WTC11 (cell line): ENCODE measurements at regions not wholly inside any gene's neighbourhood (a gene's known extent, or its start where the extent isn't known, plus 50 kb on each side); places are given as distances from the start of the nearest gene placed in this dataset.

ENCODE experiments used
- ATAC-seq: fragments of 200-7000 bp; cut with Tn5 transposase; 2 replicates; pipeline ENCODE4 v1.10.0; 2021; ENCODE audit warnings: mild to moderate bottlenecking, moderate library complexity
- CTCF ChIA-PET: fragments of 300-600 bp; sonication (Branson Sonifier 250); formaldehyde crosslinking; loops from one replicate; lab custom pipeline; 2021; ENCODE audit warnings: antibody characterized with exemption; lab: Charles Lee
- POLR2A ChIA-PET: fragments of 350-600 bp; sonication (Branson Sonifier 250); formaldehyde crosslinking; loops from one replicate; lab custom pipeline; 2021; ENCODE audit warnings: antibody characterized with exemption; lab: Charles Lee
- DNase-seq: peaks from one replicate; pipeline ENCODE4 v3.0.0; 2021; ENCODE audit warnings: low spot score
- H3K27ac Mint-ChIP-seq: 2 replicates; pipeline ENCODE4 v1.8.0; 2021; ENCODE audit warnings: mixed read lengths
- H3K27me3 Mint-ChIP-seq: 2 replicates; pipeline ENCODE4 v1.8.0; 2021; ENCODE audit warnings: low read depth, mild to moderate bottlenecking, moderate library complexity, mixed read lengths
- H3K36me3 Mint-ChIP-seq: 2 replicates; pipeline ENCODE4 v1.8.0; 2021; ENCODE audit warnings: mixed read lengths
- H3K4me1 Mint-ChIP-seq: 2 replicates; pipeline ENCODE4 v1.8.0; 2022; ENCODE audit warnings: mixed read lengths
- H3K4me3 Mint-ChIP-seq: 2 replicates; pipeline ENCODE4 v1.8.0; 2021; ENCODE audit warnings: mild to moderate bottlenecking, moderate library complexity, mixed read lengths
- H3K9me3 Mint-ChIP-seq: 2 replicates; pipeline ENCODE4 v1.8.0; 2021; ENCODE audit warnings: mixed read lengths
- ATF1 ChIP-seq: sonication (generic); formaldehyde crosslinking; IDR thresholded peaks from 2 replicates; pipeline ENCODE4 v1.8.1; 2023; ENCODE audit warnings: mild to moderate bottlenecking, moderate library complexity, missing genetic modification reagents
- FOXK1 ChIP-seq: sonication (generic); formaldehyde crosslinking; IDR thresholded peaks from 2 replicates; pipeline ENCODE4 v1.8.0; 2022; ENCODE audit warnings: mild to moderate bottlenecking, moderate library complexity, missing genetic modification reagents
- GTF2I ChIP-seq: fragments of 250-450 bp; sonication (Bioruptor Pico); conservative IDR thresholded peaks from 2 replicates; pipeline ENCODE4 v1.4.0; 2021; ENCODE audit warnings: mild to moderate bottlenecking
- IRF2 ChIP-seq: sonication (generic); formaldehyde crosslinking; IDR thresholded peaks from 2 replicates; pipeline ENCODE4 v1.8.0; 2022; ENCODE audit warnings: low read depth, missing genetic modification reagents, borderline replicate concordance
- JAZF1 ChIP-seq: fragments of 250-450 bp; sonication (Bioruptor Pico); IDR thresholded peaks from 2 replicates; pipeline ENCODE4 v1.9.0; 2021; ENCODE audit warnings: moderate library complexity, mild to moderate bottlenecking, inconsistent platforms
- KAT7 ChIP-seq: sonication (generic); formaldehyde crosslinking; IDR thresholded peaks from 2 replicates; pipeline ENCODE4 v1.8.1; 2023; ENCODE audit warnings: missing genetic modification reagents, mild to moderate bottlenecking, borderline replicate concordance
- NR2C2 ChIP-seq: sonication (generic); formaldehyde crosslinking; IDR thresholded peaks from 2 replicates; pipeline ENCODE4 v1.8.0; 2022; ENCODE audit warnings: mild to moderate bottlenecking, missing genetic modification reagents
- NR3C1 ChIP-seq: sonication (generic); formaldehyde crosslinking; conservative IDR thresholded peaks from 2 replicates; pipeline ENCODE4 v1.8.1; 2023; ENCODE audit warnings: low read depth, mild to moderate bottlenecking, missing genetic modification reagents
- SOX15 ChIP-seq: fragments of 250-450 bp; sonication (Bioruptor Pico); IDR thresholded peaks from 2 replicates; pipeline ENCODE4 v1.9.0; 2021; ENCODE audit warnings: mild to moderate bottlenecking
- TEAD4 ChIP-seq: sonication (generic); formaldehyde crosslinking; IDR thresholded peaks from 2 replicates; pipeline ENCODE4 v1.8.0; 2022; ENCODE audit warnings: mild to moderate bottlenecking, missing genetic modification reagents
- TP53 ChIP-seq: sonication (generic); formaldehyde crosslinking; IDR thresholded peaks from 2 replicates; pipeline ENCODE4 v1.8.1; 2023; ENCODE audit warnings: mild to moderate bottlenecking, missing genetic modification reagents
- ZNF396 ChIP-seq: fragments of 250-450 bp; sonication (Bioruptor Pico); IDR thresholded peaks from 2 replicates; pipeline ENCODE4 v1.8.0; 2021; ENCODE audit warnings: mild to moderate bottlenecking, moderate library complexity, borderline replicate concordance
- ZNF423 ChIP-seq: fragments of 250-450 bp; sonication (Bioruptor Pico); IDR thresholded peaks from 2 replicates; pipeline ENCODE4 v2.1.2; 2022; ENCODE audit warnings: mild to moderate bottlenecking, moderate library complexity
- TF ChIP-seq, protein P1 (sequence below): sonication (generic); formaldehyde crosslinking; IDR thresholded peaks from 2 replicates; pipeline ENCODE4 v1.8.0; 2022; ENCODE audit warnings: mild to moderate bottlenecking, missing genetic modification reagents
- TF ChIP-seq, protein P2 (sequence below): fragments of 250-450 bp; sonication (Bioruptor Pico); IDR thresholded peaks from 2 replicates; pipeline ENCODE4 v2.1.2; 2022; ENCODE audit warnings: mild to moderate bottlenecking, moderate library complexity
- TF ChIP-seq, protein P3 (sequence below): fragments of 250-450 bp; sonication (Bioruptor Pico); IDR thresholded peaks from 2 replicates; pipeline ENCODE4 v1.9.0; 2021; ENCODE audit warnings: moderate library complexity, mild to moderate bottlenecking, inconsistent platforms, borderline replicate concordance
- TF ChIP-seq, protein P4 (sequence below): sonication (generic); formaldehyde crosslinking; IDR thresholded peaks from 2 replicates; pipeline ENCODE4 v1.8.0; 2022; ENCODE audit warnings: mild to moderate bottlenecking, missing genetic modification reagents
- TF ChIP-seq, protein P5 (sequence below): sonication (generic); formaldehyde crosslinking; IDR thresholded peaks from 2 replicates; pipeline ENCODE4 v1.8.0; 2022; ENCODE audit warnings: mild to moderate bottlenecking, missing genetic modification reagents
- TF ChIP-seq, protein P6 (sequence below): sonication (generic); formaldehyde crosslinking; IDR thresholded peaks from 2 replicates; pipeline ENCODE4 v1.8.0; 2023; ENCODE audit warnings: missing genetic modification reagents, mild to moderate bottlenecking, borderline replicate concordance
- TF ChIP-seq, protein P7 (sequence below): sonication (generic); formaldehyde crosslinking; conservative IDR thresholded peaks from 2 replicates; pipeline ENCODE4 v1.8.1; 2022; ENCODE audit warnings: mild to moderate bottlenecking, missing genetic modification reagents
- TF ChIP-seq, protein P8 (sequence below): fragments of 250-450 bp; sonication (Bioruptor Pico); IDR thresholded peaks from 2 replicates; pipeline ENCODE4 v1.9.0; 2021; ENCODE audit warnings: mild to moderate bottlenecking

DNA sequence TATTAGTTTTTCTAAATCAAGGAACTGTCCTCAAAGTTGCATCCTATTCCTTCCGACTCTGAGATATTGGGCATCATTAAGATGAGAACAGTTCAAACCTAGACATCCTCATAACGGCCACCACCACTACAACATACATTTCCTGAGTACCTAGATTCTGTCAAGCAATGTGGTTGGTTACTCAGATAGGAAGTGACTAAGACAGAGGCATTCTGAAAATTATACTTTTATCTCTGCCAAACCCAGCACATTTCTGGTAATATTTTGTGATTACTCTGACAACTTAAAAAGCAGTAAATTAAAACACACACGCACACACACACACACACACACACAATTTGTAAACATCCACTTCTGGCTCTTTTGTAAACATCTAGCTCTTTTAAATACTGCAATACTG, 291.2 kb upstream of the MEOX2 start:
- Mint-ChIP-seq H3K4me3 (no peak overlapping the region), H3K36me3 (no peaks in the 10 kb centered on the region), H3K27me3 (peaks cover 5% of the 10 kb centered on the region; the same call in 1 of the 2 replicates), H3K4me1 (no peaks in the 10 kb centered on the region), H3K27ac (no peak overlapping the region), H3K9me3 (no peaks in the 10 kb centered on the region; the same call in 1 of the 2 replicates)
- POLR2A ChIA-PET = no interaction called here
- no peak for ATAC-seq
- TF ChIP-seq GTF2I (CRISPR knock-in tag) = no peak
- TF ChIP-seq ATF1 (CRISPR knock-in tag) = no peak
- TF ChIP-seq NR2C2 (CRISPR knock-in tag) = no peak
- no peak for TF ChIP-seq JAZF1
- TF ChIP-seq, protein P1, sequence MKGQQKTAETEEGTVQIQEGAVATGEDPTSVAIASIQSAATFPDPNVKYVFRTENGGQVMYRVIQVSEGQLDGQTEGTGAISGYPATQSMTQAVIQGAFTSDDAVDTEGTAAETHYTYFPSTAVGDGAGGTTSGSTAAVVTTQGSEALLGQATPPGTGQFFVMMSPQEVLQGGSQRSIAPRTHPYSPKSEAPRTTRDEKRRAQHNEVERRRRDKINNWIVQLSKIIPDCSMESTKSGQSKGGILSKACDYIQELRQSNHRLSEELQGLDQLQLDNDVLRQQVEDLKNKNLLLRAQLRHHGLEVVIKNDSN = no peak
- TF ChIP-seq ZNF396 (CRISPR knock-in tag) = no peak
- TF ChIP-seq, protein P2, sequence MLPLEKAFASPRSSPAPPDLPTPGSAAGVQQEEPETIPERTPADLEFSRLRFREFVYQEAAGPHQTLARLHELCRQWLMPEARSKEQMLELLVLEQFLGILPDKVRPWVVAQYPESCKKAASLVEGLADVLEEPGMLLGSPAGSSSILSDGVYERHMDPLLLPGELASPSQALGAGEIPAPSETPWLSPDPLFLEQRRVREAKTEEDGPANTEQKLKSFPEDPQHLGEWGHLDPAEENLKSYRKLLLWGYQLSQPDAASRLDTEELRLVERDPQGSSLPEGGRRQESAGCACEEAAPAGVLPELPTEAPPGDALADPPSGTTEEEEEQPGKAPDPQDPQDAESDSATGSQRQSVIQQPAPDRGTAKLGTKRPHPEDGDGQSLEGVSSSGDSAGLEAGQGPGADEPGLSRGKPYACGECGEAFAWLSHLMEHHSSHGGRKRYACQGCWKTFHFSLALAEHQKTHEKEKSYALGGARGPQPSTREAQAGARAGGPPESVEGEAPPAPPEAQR (CRISPR knock-in tag) = no peak
- TF ChIP-seq KAT7 = no peak
- CTCF ChIA-PET = no interaction called here
- DNase-seq = no peak

DNA sequence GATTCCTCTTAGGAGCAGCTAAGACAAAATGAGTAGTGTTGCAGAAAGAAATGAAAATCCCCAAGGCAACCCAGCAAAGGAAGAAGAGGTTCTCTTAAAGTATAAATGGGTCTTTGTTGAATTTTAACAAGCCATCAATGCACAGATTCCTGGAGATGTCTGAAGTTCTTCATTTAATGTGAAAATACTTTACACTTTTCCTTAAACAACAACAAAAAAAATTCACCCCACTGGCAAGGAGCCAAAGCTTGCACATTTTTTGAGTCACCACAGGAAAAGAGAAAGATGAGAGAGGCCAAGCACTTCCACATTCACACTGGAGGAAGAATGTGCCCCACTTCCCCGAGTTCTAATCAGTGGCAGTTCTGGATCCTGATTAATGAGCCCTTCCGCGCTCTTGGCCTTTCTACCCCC, 286.4 kb upstream of the MEOX2 start:
- TF ChIP-seq, protein P3, sequence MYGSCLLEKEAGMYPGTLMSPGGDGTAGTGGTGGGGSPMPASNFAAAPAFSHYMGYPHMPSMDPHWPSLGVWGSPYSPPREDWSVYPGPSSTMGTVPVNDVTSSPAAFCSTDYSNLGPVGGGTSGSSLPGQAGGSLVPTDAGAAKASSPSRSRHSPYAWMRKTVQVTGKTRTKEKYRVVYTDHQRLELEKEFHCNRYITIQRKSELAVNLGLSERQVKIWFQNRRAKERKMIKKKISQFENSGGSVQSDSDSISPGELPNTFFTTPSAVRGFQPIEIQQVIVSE (CRISPR knock-in tag) = no peak
- Mint-ChIP-seq H3K27ac (no peak overlapping the region), H3K4me3 (no peak overlapping the region), H3K9me3 (no peaks in the 10 kb centered on the region; the same call in 1 of the 2 replicates), H3K27me3 (no peaks in the 10 kb centered on the region), H3K36me3 (no peaks in the 10 kb centered on the region), H3K4me1 (no peaks in the 10 kb centered on the region)
- DNase-seq = no peak
- ATAC-seq = no peak
- POLR2A ChIA-PET = no interaction called here
- CTCF ChIA-PET = interaction anchor here (0.6 kb wide), 1 partner anchor 417 kb away, joined by 6 read pairs; no protein-coding TSS in a partner anchor

DNA sequence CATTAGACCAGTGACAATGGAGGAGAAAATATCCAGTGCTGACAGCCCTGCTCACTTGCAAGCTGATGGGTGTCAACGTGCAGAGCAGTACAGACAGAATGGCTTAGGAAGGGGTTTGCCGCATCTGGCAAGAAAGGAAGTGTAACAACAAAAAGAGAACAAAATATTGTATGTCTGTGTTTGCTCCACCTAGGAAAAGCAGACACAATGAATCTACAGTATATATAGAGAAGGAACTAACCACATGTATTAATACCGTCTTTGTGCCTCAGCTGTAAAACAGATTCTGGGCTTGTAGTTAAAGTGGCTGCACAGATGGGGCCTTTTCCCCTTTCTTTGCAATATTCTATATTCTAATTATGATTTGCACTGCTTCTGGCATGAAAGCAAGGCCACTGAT, 281.1 kb upstream of the MEOX2 start:
- H3K27ac Mint-ChIP-seq = no peak overlapping the region
- ChIA-PET POLR2A (no interaction called here), CTCF (no interaction called here)
- no peaks in the 10 kb centered on the region for H3K4me1 Mint-ChIP-seq
- ATAC-seq (no peak), DNase-seq (no peak)
- H3K4me3 Mint-ChIP-seq = no peak overlapping the region
- H3K36me3 Mint-ChIP-seq = no peaks in the 10 kb centered on the region
- H3K27me3 Mint-ChIP-seq = no peaks in the 10 kb centered on the region
- no peaks in the 10 kb centered on the region for H3K9me3 Mint-ChIP-seq
- TF ChIP-seq, protein P4, sequence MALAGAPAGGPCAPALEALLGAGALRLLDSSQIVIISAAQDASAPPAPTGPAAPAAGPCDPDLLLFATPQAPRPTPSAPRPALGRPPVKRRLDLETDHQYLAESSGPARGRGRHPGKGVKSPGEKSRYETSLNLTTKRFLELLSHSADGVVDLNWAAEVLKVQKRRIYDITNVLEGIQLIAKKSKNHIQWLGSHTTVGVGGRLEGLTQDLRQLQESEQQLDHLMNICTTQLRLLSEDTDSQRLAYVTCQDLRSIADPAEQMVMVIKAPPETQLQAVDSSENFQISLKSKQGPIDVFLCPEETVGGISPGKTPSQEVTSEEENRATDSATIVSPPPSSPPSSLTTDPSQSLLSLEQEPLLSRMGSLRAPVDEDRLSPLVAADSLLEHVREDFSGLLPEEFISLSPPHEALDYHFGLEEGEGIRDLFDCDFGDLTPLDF (CRISPR knock-in tag) = no peak
- no peak for TF ChIP-seq GTF2I (CRISPR knock-in tag)
- no peak for TF ChIP-seq SOX15 (CRISPR knock-in tag)
- no peak for TF ChIP-seq TEAD4 (CRISPR knock-in tag)
- no peak for TF ChIP-seq JAZF1
- TF ChIP-seq FOXK1 = no peak
- no peak for TF ChIP-seq IRF2
- TF ChIP-seq NR2C2 (CRISPR knock-in tag) = no peak
- TF ChIP-seq, protein P5, sequence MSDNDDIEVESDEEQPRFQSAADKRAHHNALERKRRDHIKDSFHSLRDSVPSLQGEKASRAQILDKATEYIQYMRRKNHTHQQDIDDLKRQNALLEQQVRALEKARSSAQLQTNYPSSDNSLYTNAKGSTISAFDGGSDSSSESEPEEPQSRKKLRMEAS = no peak
- TF ChIP-seq, protein P6, sequence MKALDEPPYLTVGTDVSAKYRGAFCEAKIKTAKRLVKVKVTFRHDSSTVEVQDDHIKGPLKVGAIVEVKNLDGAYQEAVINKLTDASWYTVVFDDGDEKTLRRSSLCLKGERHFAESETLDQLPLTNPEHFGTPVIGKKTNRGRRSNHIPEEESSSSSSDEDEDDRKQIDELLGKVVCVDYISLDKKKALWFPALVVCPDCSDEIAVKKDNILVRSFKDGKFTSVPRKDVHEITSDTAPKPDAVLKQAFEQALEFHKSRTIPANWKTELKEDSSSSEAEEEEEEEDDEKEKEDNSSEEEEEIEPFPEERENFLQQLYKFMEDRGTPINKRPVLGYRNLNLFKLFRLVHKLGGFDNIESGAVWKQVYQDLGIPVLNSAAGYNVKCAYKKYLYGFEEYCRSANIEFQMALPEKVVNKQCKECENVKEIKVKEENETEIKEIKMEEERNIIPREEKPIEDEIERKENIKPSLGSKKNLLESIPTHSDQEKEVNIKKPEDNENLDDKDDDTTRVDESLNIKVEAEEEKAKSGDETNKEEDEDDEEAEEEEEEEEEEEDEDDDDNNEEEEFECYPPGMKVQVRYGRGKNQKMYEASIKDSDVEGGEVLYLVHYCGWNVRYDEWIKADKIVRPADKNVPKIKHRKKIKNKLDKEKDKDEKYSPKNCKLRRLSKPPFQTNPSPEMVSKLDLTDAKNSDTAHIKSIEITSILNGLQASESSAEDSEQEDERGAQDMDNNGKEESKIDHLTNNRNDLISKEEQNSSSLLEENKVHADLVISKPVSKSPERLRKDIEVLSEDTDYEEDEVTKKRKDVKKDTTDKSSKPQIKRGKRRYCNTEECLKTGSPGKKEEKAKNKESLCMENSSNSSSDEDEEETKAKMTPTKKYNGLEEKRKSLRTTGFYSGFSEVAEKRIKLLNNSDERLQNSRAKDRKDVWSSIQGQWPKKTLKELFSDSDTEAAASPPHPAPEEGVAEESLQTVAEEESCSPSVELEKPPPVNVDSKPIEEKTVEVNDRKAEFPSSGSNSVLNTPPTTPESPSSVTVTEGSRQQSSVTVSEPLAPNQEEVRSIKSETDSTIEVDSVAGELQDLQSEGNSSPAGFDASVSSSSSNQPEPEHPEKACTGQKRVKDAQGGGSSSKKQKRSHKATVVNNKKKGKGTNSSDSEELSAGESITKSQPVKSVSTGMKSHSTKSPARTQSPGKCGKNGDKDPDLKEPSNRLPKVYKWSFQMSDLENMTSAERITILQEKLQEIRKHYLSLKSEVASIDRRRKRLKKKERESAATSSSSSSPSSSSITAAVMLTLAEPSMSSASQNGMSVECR (CRISPR knock-in tag) = no peak
- TF ChIP-seq ZNF423 (CRISPR knock-in tag) = no peak
- TF ChIP-seq NR3C1 (CRISPR knock-in tag) = no peak
- TF ChIP-seq, protein P7, sequence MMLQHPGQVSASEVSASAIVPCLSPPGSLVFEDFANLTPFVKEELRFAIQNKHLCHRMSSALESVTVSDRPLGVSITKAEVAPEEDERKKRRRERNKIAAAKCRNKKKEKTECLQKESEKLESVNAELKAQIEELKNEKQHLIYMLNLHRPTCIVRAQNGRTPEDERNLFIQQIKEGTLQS (CRISPR knock-in tag) = no peak
- no peak for TF ChIP-seq TP53 (CRISPR knock-in tag)
- TF ChIP-seq, protein P8, sequence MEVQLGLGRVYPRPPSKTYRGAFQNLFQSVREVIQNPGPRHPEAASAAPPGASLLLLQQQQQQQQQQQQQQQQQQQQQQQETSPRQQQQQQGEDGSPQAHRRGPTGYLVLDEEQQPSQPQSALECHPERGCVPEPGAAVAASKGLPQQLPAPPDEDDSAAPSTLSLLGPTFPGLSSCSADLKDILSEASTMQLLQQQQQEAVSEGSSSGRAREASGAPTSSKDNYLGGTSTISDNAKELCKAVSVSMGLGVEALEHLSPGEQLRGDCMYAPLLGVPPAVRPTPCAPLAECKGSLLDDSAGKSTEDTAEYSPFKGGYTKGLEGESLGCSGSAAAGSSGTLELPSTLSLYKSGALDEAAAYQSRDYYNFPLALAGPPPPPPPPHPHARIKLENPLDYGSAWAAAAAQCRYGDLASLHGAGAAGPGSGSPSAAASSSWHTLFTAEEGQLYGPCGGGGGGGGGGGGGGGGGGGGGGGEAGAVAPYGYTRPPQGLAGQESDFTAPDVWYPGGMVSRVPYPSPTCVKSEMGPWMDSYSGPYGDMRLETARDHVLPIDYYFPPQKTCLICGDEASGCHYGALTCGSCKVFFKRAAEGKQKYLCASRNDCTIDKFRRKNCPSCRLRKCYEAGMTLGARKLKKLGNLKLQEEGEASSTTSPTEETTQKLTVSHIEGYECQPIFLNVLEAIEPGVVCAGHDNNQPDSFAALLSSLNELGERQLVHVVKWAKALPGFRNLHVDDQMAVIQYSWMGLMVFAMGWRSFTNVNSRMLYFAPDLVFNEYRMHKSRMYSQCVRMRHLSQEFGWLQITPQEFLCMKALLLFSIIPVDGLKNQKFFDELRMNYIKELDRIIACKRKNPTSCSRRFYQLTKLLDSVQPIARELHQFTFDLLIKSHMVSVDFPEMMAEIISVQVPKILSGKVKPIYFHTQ (CRISPR knock-in tag) = no peak
